Fibroblast of lung (primary cell): ENCODE measurements at regions not wholly inside any gene's neighbourhood (a gene's known extent, or its start where the extent isn't known, plus 50 kb on each side); places are given as distances from the start of the nearest gene placed in this dataset.

Experiments
- DNase-seq, 2 donors: peaks; one replicate each; pipeline versions ENCODE4 v3.0.0 to v3.0.0-alpha.2; 2010; ENCODE audit warnings: low read depth in 2 of 2
- H2AFZ ChIP-seq: 2 replicates; pipeline ENCODE4 v1.5.1; 2012; ENCODE audit warnings: low read length, control low read depth, inconsistent platforms
- H3K27ac ChIP-seq: 2 replicates; pipeline ENCODE4 v1.5.1; 2011; ENCODE audit warnings: low read length, control low read depth; ENCODE audit not compliant: insufficient read depth
- H3K27me3 ChIP-seq: 2 replicates; pipeline ENCODE4 v1.5.1; 2011; ENCODE audit warnings: mild to moderate bottlenecking, low read length; ENCODE audit not compliant: control insufficient read depth, insufficient read depth
- H3K36me3 ChIP-seq: 2 replicates; pipeline ENCODE4 v1.5.1; 2011; ENCODE audit warnings: low read length; ENCODE audit not compliant: control insufficient read depth, insufficient read depth
- H3K4me1 ChIP-seq: 2 replicates; pipeline ENCODE4 v1.5.1; 2011; ENCODE audit warnings: low read length; ENCODE audit not compliant: control insufficient read depth, insufficient read depth; ENCODE audit errors: extremely low read depth
- H3K4me2 ChIP-seq: 2 replicates; pipeline ENCODE4 v1.5.1; 2011; ENCODE audit warnings: low read length, control low read depth; ENCODE audit not compliant: insufficient read depth; ENCODE audit errors: extremely low read depth
- H3K4me3 ChIP-seq, 4 experiments: fragments of 200-600 bp in 1 of 4; sonication (generic) in 1 of 4; replicated peaks in 1 of 4; 2 replicates each; pipeline ENCODE4 v1.5.1; 2011 to 2016; ENCODE audit warnings: low read length in 4 of 4, low read depth in 3 of 4, mild to moderate bottlenecking in 3 of 4, control low read depth in 2 of 4, inconsistent platforms in 1 of 4, mixed read lengths in 1 of 4; ENCODE audit not compliant: insufficient read depth in 1 of 4; ENCODE audit errors: control extremely low read depth in 1 of 4
- H3K79me2 ChIP-seq: 2 replicates; pipeline ENCODE4 v1.5.1; 2012; ENCODE audit warnings: mild to moderate bottlenecking, low read length, inconsistent platforms; ENCODE audit not compliant: control insufficient read depth, insufficient read depth
- H3K9ac ChIP-seq: 2 replicates; pipeline ENCODE4 v1.5.1; 2011; ENCODE audit warnings: mild to moderate bottlenecking, low read length, control low read depth; ENCODE audit not compliant: insufficient read depth
- H3K9me3 ChIP-seq: 2 replicates; pipeline ENCODE4 v1.5.1; 2012; ENCODE audit warnings: low read depth, low read length; ENCODE audit not compliant: control insufficient read depth, insufficient read depth
- H4K20me1 ChIP-seq: 2 replicates; pipeline ENCODE4 v1.5.1; 2011; ENCODE audit warnings: low read length; ENCODE audit not compliant: control insufficient read depth, insufficient read depth; ENCODE audit errors: extremely low read depth
- CTCF ChIP-seq, 2 donors: IDR thresholded peaks in 1 of 2; conservative IDR thresholded peaks in 1 of 2; 1 replicate in 1 of 2; 2 replicates in 1 of 2; pipeline ENCODE4 v1.5.1; 2011 to 2012; ENCODE audit warnings: low read length in 2 of 2, control low read depth in 1 of 2, inconsistent platforms in 1 of 2, low read depth in 1 of 2, mild to moderate bottlenecking in 1 of 2
- EZH2 ChIP-seq: IDR thresholded peaks from 2 replicates; pipeline ENCODE4 v1.5.1; 2012; ENCODE audit warnings: low read length, control low read depth, mild to moderate bottlenecking; ENCODE audit errors: missing control alignments

GRCh38 chr7:79880312-79880711 is 254.3 kb upstream of the GNAI1 start:
- no peaks in the 10 kb centered on the region for H3K36me3 ChIP-seq
- H3K4me2 ChIP-seq: no peak overlapping the region
- no peak overlapping the region for H3K9ac ChIP-seq
- H3K4me1 ChIP-seq: peaks cover 9% of the 10 kb centered on the region
- no peaks in the 10 kb centered on the region for H3K9me3 ChIP-seq
- no peak overlapping the region for H2AFZ ChIP-seq
- no peaks in the 10 kb centered on the region for H4K20me1 ChIP-seq
- H3K4me3 ChIP-seq: no peak overlapping the region
- peak in 1 of 2 donors; percentile 19 for DNase-seq
- no peak overlapping the region for H3K27ac ChIP-seq
- no peaks in the 10 kb centered on the region for H3K79me2 ChIP-seq
- TF ChIP-seq CTCF (conservative IDR thresholded peaks at IDR 0.05 in 1 of 2, IDR thresholded peaks at IDR 0.05 in 1 of 2; ENCODE audit: low read depth in 1 of 2, low read length in 2 of 2): no peak
- TF ChIP-seq EZH2: no peak
- H3K27me3 ChIP-seq: no peaks in the 10 kb centered on the region

DNA sequence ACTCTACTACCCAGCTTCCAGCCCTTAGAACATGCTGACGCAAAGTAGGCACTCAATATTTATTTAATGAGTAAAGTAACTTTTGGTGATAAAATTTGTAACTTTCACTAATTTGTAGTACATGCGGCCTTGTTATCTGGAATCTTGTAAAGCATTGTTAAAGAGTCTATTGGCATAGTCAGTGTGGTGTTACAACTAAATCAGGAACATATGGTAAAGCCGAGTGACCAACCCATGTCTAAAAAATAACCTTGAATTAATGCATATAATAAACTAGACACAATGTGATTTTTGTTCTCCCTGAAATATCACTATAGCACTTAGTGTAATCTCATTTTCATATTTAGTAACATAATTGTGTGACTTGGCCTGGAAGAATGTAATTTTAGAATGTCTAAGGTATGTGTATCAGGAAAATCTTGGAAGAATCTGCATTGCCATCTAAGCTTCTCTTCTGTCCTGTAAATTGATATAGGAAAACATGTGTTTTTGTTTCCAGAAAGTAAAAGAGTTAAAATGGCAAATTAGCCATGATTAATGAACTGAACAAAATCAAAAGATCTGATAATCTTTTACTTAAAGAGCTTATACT is 256.7 kb upstream of the GNAI1 start:
- TF ChIP-seq EZH2 (no peak), CTCF (conservative IDR thresholded peaks at IDR 0.05 in 1 of 2, IDR thresholded peaks at IDR 0.05 in 1 of 2; ENCODE audit: low read depth in 1 of 2, low read length in 2 of 2) (no peak)
- H3K9ac ChIP-seq: no peak overlapping the region
- H3K27ac ChIP-seq: no peak overlapping the region
- H3K36me3 ChIP-seq: no peaks in the 10 kb centered on the region
- no peaks in the 10 kb centered on the region for H4K20me1 ChIP-seq
- H2AFZ ChIP-seq: no peak overlapping the region
- H3K4me1 ChIP-seq: peaks cover 9% of the 10 kb centered on the region
- no peak overlapping the region for H3K4me3 ChIP-seq
- DNase-seq: peak in 1 of 2 donors; percentile 3
- H3K79me2 ChIP-seq: no peaks in the 10 kb centered on the region
- H3K27me3 ChIP-seq: no peaks in the 10 kb centered on the region
- no peaks in the 10 kb centered on the region for H3K9me3 ChIP-seq
- no peak overlapping the region for H3K4me2 ChIP-seq

DNA sequence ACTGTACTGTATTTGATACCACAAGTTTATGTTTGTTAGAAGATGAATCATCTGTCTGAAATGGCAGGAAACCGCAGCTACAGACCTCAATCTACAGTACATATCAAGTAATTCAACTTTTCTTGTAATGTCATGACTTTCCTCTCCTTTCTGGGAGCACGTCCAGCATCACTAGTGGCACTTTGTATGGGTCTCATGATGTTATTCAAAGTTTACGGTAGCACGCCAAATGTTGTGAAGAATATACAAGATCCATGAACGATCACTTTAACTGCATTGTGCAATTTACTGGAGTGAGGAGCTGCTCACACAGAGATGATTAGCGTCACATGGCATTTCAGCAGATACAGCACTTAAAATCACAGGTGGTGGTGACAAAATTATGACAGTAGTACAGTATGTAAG is 257.8 kb upstream of the GNAI1 start:
- no peaks in the 10 kb centered on the region for H3K79me2 ChIP-seq
- H4K20me1 ChIP-seq: no peaks in the 10 kb centered on the region
- H3K36me3 ChIP-seq: no peaks in the 10 kb centered on the region
- DNase-seq: peak; percentile 91 to 99
- no peaks in the 10 kb centered on the region for H3K27me3 ChIP-seq
- H2AFZ ChIP-seq: no peak overlapping the region
- TF ChIP-seq EZH2 (no peak), CTCF (conservative IDR thresholded peaks at IDR 0.05 in 1 of 2, IDR thresholded peaks at IDR 0.05 in 1 of 2; ENCODE audit: low read depth in 1 of 2, low read length in 2 of 2) (no peak)
- H3K4me3 ChIP-seq: no peak overlapping the region
- H3K9me3 ChIP-seq: no peaks in the 10 kb centered on the region
- H3K4me2 ChIP-seq: peak overlapping the region; percentile 27
- H3K9ac ChIP-seq: no peak overlapping the region
- H3K4me1 ChIP-seq: peaks cover 9% of the 10 kb centered on the region
- no peak overlapping the region for H3K27ac ChIP-seq
